ENCODE measurements at regions not wholly inside any gene's neighbourhood (a gene's known extent, or its start where the extent isn't known, plus 50 kb on each side); places are given as distances from the start of the nearest gene placed in this dataset.

GRCh38 chr13:103542648-103543047 is 476.4 kb upstream of the SLC10A2 start:
- intact Hi-C loops (cut with DNase I; ENCODE audit: low total_unique reads) = no loop called here
- 30 to 35% methylated on average over 1 of the region's 1 CpG for WGBS, 2 donors

GRCh38 chr13:103540382-103540765 is 474.2 kb upstream of the SLC10A2 start:
- TF ChIP-seq CTCF (IDR thresholded peaks at IDR 0.05) (no peak), POLR2A (IDR thresholded peaks at IDR 0.05) (no peak)
- H3K4me3 ChIP-seq (ENCODE audit: low read depth, poor library complexity, severe bottlenecking) = no peak overlapping the region
- WGBS, 2 donors = 77 to 89% methylated on average over 1 of the region's 1 CpG
- intact Hi-C loops (cut with DNase I; ENCODE audit: low total_unique reads) = no loop called here
- no peak for DNase-seq (ENCODE audit: low spot score in 2 of 2)

More at GRCh38 chr13:103542648-103543047, 476.4 kb upstream of the SLC10A2 start:
- no peak overlapping the region for H3K4me3 ChIP-seq (ENCODE audit: low read depth, poor library complexity, severe bottlenecking)
- TF ChIP-seq CTCF (IDR thresholded peaks at IDR 0.05) = no peak
- no peak for TF ChIP-seq POLR2A (IDR thresholded peaks at IDR 0.05)
- DNase-seq (ENCODE audit: low spot score in 2 of 2) = no peak

GRCh38 chr13:103539721-103540381 is 473.6 kb upstream of the SLC10A2 start:
- intact Hi-C loops (cut with DNase I; ENCODE audit: low total_unique reads) = no loop called here
- WGBS, 2 donors = 90 to 91% methylated on average over 4 of the region's 4 CpGs
- TF ChIP-seq POLR2A (IDR thresholded peaks at IDR 0.05) (no peak), CTCF (IDR thresholded peaks at IDR 0.05) (no peak)
- DNase-seq (ENCODE audit: low spot score in 2 of 2) = no peak
- H3K4me3 ChIP-seq (ENCODE audit: low read depth, poor library complexity, severe bottlenecking) = no peak overlapping the region

GRCh38 chr13:103539265-103539664 is 473.0 kb upstream of the SLC10A2 start:
- intact Hi-C loops (cut with DNase I; ENCODE audit: low total_unique reads) = no loop called here
- 27 to 32% methylated on average over 3 of the region's 3 CpGs for WGBS, 2 donors
- no peak for DNase-seq (ENCODE audit: low spot score in 2 of 2)

GRCh38 chr13:103537616-103538015 is 471.4 kb upstream of the SLC10A2 start:
- 89 to 90% methylated on average over 3 of the region's 3 CpGs for WGBS, 2 donors
- no peak overlapping the region for H3K4me3 ChIP-seq (ENCODE audit: low read depth, poor library complexity, severe bottlenecking)

More at GRCh38 chr13:103539265-103539664, 473.0 kb upstream of the SLC10A2 start:
- no peak overlapping the region for H3K4me3 ChIP-seq (ENCODE audit: low read depth, poor library complexity, severe bottlenecking)
- no peak for TF ChIP-seq CTCF (IDR thresholded peaks at IDR 0.05)
- TF ChIP-seq POLR2A (IDR thresholded peaks at IDR 0.05) = no peak

GRCh38 chr13:103531278-103531677 is 465.1 kb upstream of the SLC10A2 start:
- DNase-seq (ENCODE audit: low spot score in 2 of 2) = no peak
- TF ChIP-seq POLR2A (IDR thresholded peaks at IDR 0.05) = no peak
- TF ChIP-seq CTCF (IDR thresholded peaks at IDR 0.05) = no peak
- 70 to 81% methylated on average over 1 of the region's 1 CpG for whole genome bisulfite sequencing, 2 donors
- no peak overlapping the region for H3K4me3 ChIP-seq (ENCODE audit: low read depth, poor library complexity, severe bottlenecking)
- intact Hi-C loops (cut with DNase I; ENCODE audit: low total_unique reads) = no loop called here

More at GRCh38 chr13:103537616-103538015, 471.4 kb upstream of the SLC10A2 start:
- intact Hi-C loops (cut with DNase I; ENCODE audit: low total_unique reads) = no loop called here
- no peak for DNase-seq (ENCODE audit: low spot score in 2 of 2)
- no peak for TF ChIP-seq POLR2A (IDR thresholded peaks at IDR 0.05)

Measured in lower leg skin (tissue), 4 donors.